HG03064 (cell line): ENCODE measurements at regions not wholly inside any gene's neighbourhood (a gene's known extent, or its start where the extent isn't known, plus 50 kb on each side); places are given as distances from the start of the nearest gene placed in this dataset.

Experiments used
- ATAC-seq: cut with Tn5 transposase; IDR thresholded peaks from one replicate; pipeline ENCODE4 v1.9.1; 2021; ENCODE audit warnings: low read depth; ENCODE audit not compliant: unreplicated experiment

DNA sequence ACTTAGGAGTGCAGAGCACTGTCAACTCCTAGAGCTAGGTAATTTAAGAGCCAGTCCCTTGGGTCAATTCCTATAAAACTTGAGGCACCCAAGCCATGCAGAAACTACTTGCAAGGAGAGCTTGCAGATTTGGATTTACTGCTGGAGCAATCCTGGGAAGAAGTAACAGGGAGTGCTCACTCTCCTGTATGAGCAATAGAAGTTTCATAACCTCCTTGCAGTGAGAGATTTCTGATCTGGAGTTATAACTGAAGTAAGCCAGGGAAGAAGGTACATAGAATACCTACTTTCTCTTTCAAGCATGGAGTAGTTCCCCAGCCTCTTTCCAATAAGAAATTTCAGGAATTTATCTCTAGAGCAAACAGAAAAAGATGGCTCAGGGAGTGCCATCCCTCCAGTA, 650.1 kb upstream of the USP15 start:
- no peak for ATAC-seq

DNA sequence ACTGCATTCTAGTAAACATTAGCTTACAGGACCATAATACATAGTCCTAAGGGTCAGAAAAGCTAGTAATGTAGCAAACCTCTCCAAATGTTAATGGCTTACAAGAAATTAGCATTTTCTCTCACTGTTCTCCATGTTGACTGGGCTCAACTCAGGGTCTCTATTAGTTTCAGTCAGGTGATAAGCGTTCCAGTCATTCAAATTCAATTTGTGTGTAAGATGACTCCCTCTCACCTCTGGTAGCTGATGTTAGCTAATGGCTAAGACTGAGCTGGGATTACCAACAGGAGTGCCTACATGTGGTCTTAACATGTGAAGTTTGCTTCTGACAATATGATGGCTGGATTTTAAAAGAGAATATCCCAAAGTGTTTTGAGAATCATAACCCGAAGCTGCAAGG, 630.5 kb upstream of the USP15 start:
- no peak for ATAC-seq

DNA sequence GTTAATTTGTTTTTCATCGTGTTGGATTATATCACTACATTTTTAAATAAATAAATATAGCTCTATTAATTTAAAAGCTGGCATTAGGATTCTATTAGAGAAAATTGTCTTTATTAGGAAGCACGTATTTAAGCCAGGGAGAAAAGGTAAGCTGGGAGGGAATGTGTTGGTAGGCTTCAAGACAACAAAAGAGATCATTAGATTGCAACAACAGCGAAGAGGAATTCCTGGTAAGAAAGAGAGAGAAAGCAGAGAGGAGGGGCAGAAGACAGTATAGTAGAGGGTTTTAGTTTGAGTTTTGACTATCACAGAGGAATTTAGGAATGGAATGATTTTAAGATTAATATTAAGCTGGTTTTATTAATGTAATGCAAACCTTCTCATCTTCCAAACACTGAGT, 613.6 kb upstream of the USP15 start:
- ATAC-seq: no peak

DNA sequence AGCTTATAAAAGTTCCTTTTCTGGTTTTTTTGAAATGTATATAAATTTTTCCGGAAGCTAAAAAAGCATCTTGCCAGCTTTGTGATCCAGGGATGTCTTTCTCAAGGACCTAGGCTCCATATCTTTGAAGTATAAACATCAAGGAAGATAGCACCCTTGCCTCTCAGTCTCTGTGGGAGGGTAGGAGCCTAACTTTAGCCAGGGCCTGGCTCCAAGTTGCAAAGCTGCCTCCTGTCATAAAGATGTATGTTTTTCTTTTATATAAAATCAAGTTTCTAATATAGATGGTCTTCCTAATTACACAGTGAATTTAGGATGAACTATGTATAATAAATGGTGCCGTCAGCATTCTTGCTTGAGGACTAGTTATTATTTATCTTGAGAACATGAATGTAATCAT, 612.6 kb upstream of the USP15 start:
- no peak for ATAC-seq

DNA sequence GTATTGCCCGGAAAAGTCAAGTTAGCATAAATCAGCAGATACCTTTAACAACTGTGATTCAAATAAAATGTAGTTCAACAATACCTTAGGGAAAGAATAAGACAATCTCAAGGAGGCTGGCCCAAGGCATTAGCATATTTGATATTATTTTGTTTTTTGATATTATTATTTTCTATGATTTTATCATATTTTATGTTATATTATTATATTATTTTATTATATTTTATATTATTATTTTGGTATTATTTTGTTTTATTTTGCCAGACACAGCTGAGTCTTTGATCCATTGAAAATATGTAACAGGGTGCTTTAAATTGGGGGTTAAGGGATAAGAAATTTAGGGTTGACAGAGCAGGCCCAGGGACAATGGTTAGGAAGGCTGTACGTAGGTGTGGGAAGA, 607.9 kb upstream of the USP15 start:
- no peak for ATAC-seq

DNA sequence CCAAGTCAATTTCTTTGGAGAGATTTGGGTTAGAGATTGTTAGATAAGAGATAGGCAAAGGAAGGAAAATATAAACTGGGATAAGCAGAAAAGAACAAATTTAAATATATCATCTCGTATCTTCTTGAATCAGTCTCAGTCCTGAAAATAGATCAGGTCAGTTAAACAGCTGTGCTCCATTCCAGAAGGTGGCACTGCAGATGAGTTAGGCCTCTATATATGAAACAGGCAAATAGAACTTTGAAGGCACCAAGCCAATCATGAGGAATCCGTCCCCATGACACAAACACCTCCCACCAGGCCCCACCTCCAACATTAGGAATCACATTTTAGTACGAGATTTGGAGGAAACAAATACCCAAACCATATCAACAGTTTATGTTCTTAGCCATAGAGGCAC, 605.5 kb upstream of the USP15 start:
- no peak for ATAC-seq

DNA sequence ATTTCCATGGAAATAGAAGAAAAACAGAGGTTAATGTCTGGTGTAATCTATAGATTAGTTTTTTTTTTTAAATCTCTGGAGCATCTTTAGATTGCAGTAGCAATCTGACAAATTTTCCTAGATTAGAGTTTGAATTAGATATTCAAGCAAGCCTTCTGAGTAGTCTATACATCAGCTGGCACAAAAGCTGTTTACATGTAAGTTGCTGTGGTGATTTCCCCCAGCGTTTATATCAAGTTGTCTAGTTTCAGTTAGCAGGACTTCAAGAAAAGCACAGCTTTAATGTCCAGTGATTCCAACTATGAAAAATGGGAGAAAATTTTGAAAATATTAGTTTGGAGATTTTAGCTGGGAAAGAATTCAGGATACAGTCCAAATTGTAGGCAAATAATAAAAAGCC, 605.0 kb upstream of the USP15 start:
- no peak for ATAC-seq

DNA sequence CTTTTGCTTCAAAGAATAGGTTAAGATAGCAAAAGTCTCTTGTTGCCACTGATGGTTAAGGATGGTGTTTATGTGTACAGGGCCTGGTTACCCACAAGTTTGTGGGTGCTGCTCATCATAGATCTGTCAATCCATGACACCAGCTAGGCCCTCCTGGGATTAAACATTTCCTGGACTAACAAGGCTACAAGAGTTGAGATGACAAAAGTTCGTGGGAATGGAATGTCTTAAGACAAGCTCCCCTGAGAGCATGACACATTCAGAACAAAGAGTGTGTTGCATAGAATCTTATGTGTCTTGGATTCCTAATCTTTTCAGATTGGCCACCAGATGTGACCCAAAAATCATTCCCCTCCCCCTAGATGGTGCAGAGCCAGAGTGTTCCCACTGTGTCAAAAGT, 592.5 kb upstream of the USP15 start:
- ATAC-seq: no peak

DNA sequence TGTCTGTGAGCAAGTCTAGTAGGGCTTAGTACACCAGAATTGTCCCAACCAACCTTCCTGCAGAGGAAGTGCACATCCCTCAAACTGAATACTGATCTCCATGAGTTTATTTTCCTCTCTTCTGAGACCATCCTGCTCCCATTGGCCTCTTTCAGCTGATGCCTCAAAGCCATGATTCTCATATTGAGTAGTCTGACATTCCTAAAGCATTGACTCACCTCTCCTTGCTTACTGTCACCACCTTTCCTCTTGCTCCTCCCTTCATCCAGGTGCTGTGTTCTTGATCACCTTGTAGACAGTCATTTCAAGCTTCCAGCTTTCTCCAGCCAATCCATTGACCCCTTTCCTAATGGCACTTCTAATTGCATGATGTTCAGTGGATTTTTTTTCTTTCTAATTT, 583.7 kb upstream of the USP15 start:
- no peak for ATAC-seq

DNA sequence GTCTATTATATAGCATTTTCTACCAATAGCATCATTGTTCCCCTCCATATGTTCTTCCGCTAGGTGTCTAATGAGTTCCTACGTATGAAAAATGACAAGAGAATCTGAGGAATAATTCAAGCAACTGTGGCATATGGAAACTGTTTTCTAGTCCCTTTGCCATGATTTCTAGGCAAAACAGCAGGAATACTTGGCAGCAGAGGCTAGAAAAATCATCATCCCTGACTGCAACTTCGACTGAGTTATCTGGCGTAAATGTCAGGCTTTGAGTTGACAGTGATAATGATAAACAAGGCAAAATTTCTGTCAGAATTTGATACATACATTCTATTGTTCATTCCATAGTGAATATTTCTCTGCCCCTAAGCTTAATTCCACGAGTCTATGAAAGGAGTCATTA, 572.8 kb upstream of the USP15 start:
- ATAC-seq: no peak

DNA sequence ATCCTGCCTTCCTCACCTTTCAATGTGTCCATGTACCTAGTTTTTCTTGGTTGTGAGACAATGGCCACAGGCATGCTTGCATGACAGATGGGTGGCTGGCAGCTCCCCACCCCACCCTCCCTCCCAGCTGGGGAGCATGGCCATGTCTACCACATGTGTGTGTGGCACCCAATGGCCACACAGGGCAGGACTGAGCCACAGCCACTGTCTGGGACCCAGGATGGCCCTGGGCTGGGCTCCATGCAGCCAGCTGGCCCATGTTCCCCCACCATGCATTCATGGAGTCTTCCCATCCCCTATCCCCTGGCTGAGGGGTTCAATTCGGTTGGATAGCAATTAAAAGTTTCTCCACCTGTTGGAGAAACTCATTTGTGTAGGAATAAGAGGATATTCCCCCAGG, 566.0 kb upstream of the USP15 start:
- ATAC-seq: no peak

DNA sequence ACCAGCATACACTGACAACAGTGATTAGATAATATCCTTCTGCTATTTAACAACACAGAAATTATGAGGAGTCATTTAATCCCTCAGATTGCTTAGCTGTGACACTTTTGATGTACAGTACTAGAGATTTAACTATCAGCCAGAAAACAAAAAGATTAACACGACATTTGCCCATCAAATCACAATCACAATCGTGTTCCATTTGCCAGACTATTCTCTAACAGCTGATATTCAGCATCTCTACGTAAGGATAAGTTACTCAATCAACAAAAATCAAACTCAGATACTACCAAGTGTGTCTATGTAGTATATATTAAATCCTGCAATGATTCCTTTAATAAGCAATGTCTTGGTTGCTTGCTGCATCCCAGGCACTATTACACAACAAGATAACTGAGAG, 558.7 kb upstream of the USP15 start:
- ATAC-seq: no peak

DNA sequence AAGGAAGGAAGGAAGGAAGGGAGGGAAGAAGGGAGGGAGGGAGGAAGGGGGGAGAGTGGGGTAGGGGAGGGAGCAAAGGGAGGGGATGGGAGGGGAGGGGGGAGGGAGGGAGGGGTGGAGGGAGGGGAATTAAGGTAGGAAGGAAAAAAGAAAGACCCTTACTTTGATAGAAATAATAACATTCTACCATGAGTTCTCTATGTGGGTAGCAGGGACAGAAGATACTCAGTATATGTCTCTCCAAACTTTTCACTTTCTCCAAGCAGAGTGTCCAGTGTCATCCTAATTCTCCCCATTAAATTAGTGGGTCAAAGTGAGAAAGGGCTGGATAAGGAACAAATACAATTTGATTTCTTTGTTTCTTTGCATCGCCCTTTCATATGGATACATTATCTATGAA, 553.4 kb upstream of the USP15 start:
- no peak for ATAC-seq

DNA sequence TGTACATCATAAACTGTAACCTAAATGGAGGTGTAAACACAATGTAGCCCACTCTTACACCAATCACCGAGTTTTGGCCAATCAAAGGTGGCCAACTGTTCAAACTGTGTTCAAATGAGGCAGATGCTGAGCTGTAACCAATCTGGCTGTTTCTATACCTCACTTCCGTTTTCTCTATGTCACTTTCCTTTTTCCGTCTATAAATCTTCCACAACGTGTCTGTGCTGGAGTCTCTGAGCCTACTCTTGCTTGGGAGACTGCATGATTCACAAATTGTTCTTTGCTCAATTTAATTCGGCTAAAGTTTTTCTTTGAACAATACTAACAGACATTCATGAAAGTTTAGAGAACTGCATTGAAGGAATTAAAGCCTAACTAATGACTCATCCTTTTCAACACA, 547.1 kb upstream of the USP15 start:
- ATAC-seq: no peak

DNA sequence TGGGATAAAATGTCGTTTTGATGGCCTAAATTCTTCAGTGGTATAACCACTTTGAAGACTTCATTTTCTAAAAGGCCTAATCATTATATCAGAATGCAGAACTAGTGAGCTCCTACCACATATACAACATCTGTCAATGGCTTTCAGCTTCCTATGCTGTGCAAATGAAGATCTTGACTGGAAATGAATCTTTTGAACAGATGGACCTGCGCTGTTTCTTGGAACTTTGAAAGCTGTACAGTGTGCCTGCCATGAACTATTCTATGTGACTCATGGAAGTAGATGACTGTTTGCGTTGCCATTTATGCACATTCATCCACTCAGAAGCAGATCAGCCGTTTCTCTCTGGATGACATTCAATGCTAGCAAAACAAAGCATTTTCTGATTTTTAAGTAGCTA, 542.2 kb upstream of the USP15 start:
- ATAC-seq: no peak

DNA sequence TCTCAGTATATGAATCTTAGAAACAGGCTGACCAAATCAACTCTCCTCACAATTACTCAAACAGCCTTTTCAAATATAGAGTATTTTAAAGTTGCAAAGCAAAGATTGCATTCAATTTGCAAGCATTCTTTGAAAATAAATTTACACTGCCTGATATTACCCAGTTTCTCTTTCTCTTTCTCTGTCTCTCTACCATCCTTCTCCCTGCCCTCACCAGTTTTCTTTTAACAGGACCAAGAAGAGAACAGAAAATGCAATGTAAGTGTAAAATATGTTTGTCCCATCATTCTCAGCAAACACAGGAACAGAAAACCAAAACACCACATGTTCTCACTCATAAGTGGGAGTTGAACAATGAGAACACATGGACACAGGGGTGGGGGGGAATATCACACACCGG, 520.3 kb upstream of the USP15 start:
- ATAC-seq: no peak

DNA sequence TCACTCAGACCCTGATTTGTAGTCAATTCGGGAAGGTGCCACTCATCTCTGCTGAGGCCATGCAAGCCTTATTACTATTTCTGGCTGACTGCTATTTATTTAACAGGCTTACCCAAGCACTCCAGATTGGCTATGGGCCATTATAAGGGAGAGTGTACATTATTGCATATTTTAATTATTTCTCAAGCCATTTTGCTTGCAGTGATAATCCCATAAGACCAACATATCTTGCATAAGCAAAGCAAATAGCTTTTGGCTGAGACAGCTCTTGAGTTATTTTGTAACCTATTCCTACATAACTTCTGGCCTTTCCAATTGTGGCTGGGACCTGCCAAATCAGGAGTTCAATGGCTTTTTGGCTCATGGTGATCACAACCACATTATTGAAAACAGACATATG, 509.6 kb upstream of the USP15 start:
- no peak for ATAC-seq

DNA sequence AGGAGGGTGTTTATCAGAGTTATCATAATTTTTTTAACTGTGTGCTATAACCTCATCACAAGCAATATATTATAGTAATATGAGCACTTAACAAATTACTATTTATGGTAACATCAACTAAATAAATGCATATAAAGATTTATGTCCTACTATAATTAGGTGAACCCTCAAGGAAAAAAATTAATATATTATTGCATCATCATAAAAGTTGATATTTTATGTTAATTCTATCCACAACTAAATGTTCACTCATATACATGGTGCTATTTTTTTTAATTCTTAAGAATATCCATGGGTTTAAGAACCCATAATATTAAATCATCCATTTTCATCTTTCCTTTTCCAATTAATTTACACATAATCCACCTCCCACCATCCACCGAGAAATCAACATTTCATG, 506.0 kb upstream of the USP15 start:
- ATAC-seq: no peak

DNA sequence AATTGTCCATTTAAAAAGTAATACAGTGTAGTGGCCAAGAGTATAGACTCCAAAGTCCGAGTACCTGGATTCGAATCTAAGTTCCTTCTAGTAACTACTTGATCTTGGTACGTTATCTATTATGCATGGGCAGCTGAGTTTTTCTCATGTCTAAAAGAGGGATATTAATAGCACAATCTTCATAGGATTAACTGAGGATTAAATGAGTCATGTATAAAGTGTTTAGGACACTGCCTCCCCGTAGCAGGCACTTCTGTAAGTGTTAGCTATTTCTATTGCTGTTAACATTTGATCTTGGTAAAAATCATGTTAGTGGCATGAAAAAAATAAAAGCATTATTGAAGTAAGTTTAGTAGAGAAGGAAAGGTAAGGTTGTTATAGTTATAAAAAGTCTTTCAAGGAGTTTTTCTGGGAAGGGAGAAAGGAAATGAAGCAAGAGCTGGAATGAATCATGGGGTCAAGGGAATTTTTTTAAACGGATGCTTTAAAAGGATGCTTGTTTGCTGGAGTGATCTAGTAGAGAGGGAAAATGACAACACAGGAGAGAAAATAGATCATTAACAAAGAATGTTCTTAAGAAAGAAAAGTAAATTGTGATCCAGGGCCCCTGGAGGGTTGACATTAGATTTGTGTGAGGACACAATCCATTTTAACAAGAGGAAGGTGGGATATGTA, 502.2 kb upstream of the USP15 start:
- no peak for ATAC-seq

DNA sequence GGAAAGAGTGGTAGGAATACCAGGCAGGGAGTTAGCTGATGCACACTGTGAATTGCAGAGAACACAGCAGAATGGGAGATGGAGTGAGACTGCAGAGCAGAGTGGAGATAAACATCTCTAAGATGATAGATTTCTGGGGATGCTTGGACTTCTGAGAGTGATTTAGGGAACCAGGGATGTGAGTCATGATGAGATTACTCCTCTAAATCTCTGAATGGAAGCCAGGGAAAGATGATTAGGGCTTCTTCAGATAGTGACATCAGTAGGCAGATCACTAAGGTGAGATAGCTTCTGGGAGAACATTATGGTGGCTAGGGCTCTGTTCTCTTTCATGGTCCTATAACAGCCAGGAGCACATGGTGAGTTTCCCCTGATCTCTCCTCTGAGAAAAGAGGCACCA, 501.5 kb upstream of the USP15 start:
- no peak for ATAC-seq

DNA sequence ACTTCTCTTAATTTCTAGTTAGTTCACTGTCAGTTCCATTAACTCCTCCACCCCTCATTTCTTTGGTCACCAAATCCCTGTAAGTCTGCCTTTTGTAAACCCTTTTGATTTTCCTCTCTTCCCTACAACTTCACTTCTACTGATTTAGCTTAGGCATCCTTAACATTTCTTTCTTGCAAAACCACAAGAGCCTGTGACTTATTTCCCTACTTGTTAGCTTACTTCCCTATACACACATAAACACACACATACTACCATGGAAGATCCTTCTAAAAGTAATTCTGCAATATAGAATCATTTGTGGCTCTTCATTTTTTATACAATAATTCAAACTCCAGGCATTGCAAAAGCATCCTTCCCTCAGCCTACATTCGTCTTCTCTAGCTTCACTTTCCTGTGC, 494.3 kb upstream of the USP15 start:
- ATAC-seq: no peak

DNA sequence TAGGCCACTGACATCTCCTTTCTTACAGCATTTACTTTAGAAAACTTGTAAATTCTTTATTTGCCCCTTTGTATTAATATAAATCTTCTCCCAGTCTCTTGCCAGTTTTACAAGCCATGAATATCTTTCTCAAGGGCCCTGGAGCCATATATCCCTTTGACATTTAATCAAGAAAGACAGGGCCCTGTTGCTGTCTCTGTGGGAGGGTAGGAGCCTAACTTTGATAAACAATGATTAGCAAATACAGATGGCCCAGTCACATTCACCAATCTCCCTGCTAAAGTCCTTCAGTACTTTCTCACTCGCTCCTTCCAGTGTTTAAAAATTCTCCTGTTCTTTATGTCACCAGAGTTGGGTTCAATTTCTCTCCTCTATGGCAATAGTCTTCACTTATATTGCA, 479.8 kb upstream of the USP15 start:
- ATAC-seq: no peak

DNA sequence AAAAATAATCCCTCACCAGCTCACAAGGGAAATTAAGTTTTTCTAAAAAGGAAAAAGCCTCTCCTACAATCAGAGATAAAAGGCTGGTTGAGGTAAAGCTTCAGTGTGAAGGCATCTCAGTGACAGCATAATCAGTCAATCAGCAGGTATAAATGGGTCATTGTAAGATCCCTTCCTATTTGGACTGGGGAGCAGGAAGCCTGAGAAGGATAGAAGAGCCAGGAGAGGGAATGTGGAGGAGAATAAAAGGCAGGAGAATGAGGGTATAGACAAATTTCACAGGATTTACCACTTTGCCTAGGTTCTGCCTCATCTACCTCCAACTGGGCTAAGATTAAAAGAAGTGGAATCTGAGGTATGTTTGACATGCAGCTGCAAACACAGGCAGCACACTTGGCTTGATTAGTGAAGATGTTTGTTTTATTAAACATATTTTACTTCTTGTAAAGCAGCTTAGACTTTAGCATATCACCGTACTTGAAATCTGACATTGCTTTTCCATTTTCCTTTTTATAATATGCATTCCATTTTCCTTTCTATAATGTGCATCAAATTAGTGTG, 479.1 kb upstream of the USP15 start:
- no peak for ATAC-seq
